CD4-positive, alpha-beta T cell (primary cell): ENCODE measurements at regions not wholly inside any gene's neighbourhood (a gene's known extent, or its start where the extent isn't known, plus 50 kb on each side); places are given as distances from the start of the nearest gene placed in this dataset.
"Not testable (repeated sequence)": the region's sequence is repeated elsewhere in the genome, so short reads cannot be mapped to it uniquely, and the experiment has no call there.

ENCODE experiments used
- ATAC-seq: fragments of 200-7000 bp; cut with Tn5 transposase; one replicate; pipeline ENCODE4 v1.10.0; 2022; ENCODE audit warnings: mild to moderate bottlenecking; ENCODE audit not compliant: poor library complexity
- CTCF ChIA-PET: fragments of 350-600 bp; sonication (Branson Sonifier 250); formaldehyde crosslinking; loops from one replicate; lab custom pipeline; 2021; ENCODE audit warnings: antibody characterized with exemption, inconsistent platforms; lab: Charles Lee
- POLR2A ChIA-PET: fragments of 350-600 bp; sonication (Branson Sonifier 250); formaldehyde crosslinking; loops from one replicate; lab custom pipeline; 2021; ENCODE audit warnings: antibody characterized with exemption, inconsistent platforms; lab: Charles Lee
- DNase-seq, 14 experiments: peaks; one replicate each; pipeline ENCODE4 v3.0.0-alpha.2; 2013 to 2020; ENCODE audit warnings: mixed read lengths in 2 of 14
- H3K27ac ChIP-seq, 2 donors: one replicate each; pipeline versions ENCODE4 v1.5.1 to v1.7.0; 2013; ENCODE audit warnings: low read length in 2 of 2, low read depth in 1 of 2, mild to moderate bottlenecking in 1 of 2
- H3K27me3 ChIP-seq, 2 experiments: 1 replicate in 1 of 2; 2 replicates in 1 of 2; pipeline versions ENCODE4 v1.6.1 to v1.7.0; 2013; ENCODE audit warnings: low read length in 2 of 2, control low read depth in 1 of 2, mild to moderate bottlenecking in 1 of 2, moderate library complexity in 1 of 2; ENCODE audit not compliant: insufficient read depth in 2 of 2, control insufficient read depth in 1 of 2
- H3K36me3 ChIP-seq: one replicate; pipeline ENCODE4 v1.6.1; 2013; ENCODE audit warnings: low read length, control low read depth; ENCODE audit not compliant: insufficient read depth
- H3K4me1 ChIP-seq: one replicate; pipeline ENCODE4 v1.6.1; 2013; ENCODE audit warnings: low read length, control low read depth; ENCODE audit not compliant: insufficient read depth
- H3K4me3 ChIP-seq: one replicate; pipeline ENCODE4 v1.5.1; 2013; ENCODE audit warnings: mild to moderate bottlenecking, low read length, moderate library complexity
- H3K9me3 ChIP-seq, 2 experiments: 1 replicate in 1 of 2; 2 replicates in 1 of 2; pipeline versions ENCODE4 v1.6.1 to v1.7.0; 2013; ENCODE audit warnings: low read length in 2 of 2, mild to moderate bottlenecking in 2 of 2, control low read depth in 1 of 2, moderate library complexity in 1 of 2; ENCODE audit not compliant: control insufficient read depth in 1 of 2, insufficient read depth in 1 of 2
- H3K27ac Mint-ChIP-seq: one replicate; pipeline ENCODE4 v1.8.0; 2020; ENCODE audit warnings: mixed read lengths
- H3K27me3 Mint-ChIP-seq: one replicate; pipeline ENCODE4 v1.8.0; 2021; ENCODE audit warnings: mixed read lengths
- H3K36me3 Mint-ChIP-seq: one replicate; pipeline ENCODE4 v1.8.0; 2021; ENCODE audit warnings: low read depth, mixed read lengths
- H3K4me1 Mint-ChIP-seq: one replicate; pipeline ENCODE4 v1.8.0; 2021; ENCODE audit warnings: low read depth, mixed read lengths
- H3K4me3 Mint-ChIP-seq: one replicate; pipeline ENCODE4 v1.8.0; 2020; ENCODE audit warnings: mild to moderate bottlenecking, mixed read lengths
- H3K9me3 Mint-ChIP-seq: one replicate; pipeline ENCODE4 v1.8.0; 2020; ENCODE audit warnings: mixed read lengths
- CTCF ChIP-seq: fragments of 200-600 bp; IDR thresholded peaks from one replicate; pipeline ENCODE4 v1.8.0; 2022; ENCODE audit warnings: antibody characterized with exemption, mild to moderate bottlenecking
- intact Hi-C, 2 experiments: fragments of 100-400 bp; cut with DNase I in 1 of 2; cut with micrococcal nuclease in 1 of 2; formaldehyde crosslinking; loops; one replicate each; pipeline versions ENCODE4 v1.15.1 to v1.9.0; 2023 to 2025; cut with DNase I, micrococcal nuclease

- H3K27me3 Mint-ChIP-seq = no peaks in the 10 kb centered on the region
- Histone ChIP-seq H3K36me3 (no peaks in the 10 kb centered on the region), H3K27me3 (no peaks in the 10 kb centered on the region), H3K4me1 (no peaks in the 10 kb centered on the region), H3K4me3 (no peak overlapping the region), H3K27ac (no peak overlapping the region), H3K9me3 (peaks cover 0 to 4% of the 10 kb centered on the region in 2 experiments)
- CTCF ChIA-PET = no interaction called here
- no peak overlapping the region for H3K27ac Mint-ChIP-seq
- H3K9me3 Mint-ChIP-seq = no peaks in the 10 kb centered on the region
- intact Hi-C loops = no loop called here
- no peak for TF ChIP-seq CTCF
- ATAC-seq = no peak
- no peaks in the 10 kb centered on the region for H3K36me3 Mint-ChIP-seq
- H3K4me1 Mint-ChIP-seq = no peaks in the 10 kb centered on the region
- POLR2A ChIA-PET = no interaction called here
- DNase-seq = no peak
- H3K4me3 Mint-ChIP-seq = no peak overlapping the region
Measured at GRCh38 chr12:82620917-82621316, 65.8 kb upstream of the TMTC2 start.

GRCh38 chr12:82625523-82625922, 61.2 kb upstream of the TMTC2 start:
- no peaks in the 10 kb centered on the region for H3K27me3 ChIP-seq
- POLR2A ChIA-PET = no interaction called here
- no peak overlapping the region for H3K27ac Mint-ChIP-seq
- H3K4me1 ChIP-seq = no peaks in the 10 kb centered on the region
- CTCF ChIA-PET = no interaction called here
- ATAC-seq (no peak), DNase-seq (no peak)
- TF ChIP-seq CTCF = no peak
- peaks cover 0 to 4% of the 10 kb centered on the region in 2 experiments for H3K9me3 ChIP-seq
- no peaks in the 10 kb centered on the region for H3K36me3 ChIP-seq
- no peaks in the 10 kb centered on the region for H3K9me3 Mint-ChIP-seq
- no peak overlapping the region for H3K4me3 ChIP-seq
- no peaks in the 10 kb centered on the region for H3K4me1 Mint-ChIP-seq
- H3K27ac ChIP-seq = no peak overlapping the region
- no peak overlapping the region for H3K4me3 Mint-ChIP-seq
- H3K36me3 Mint-ChIP-seq = no peaks in the 10 kb centered on the region
- no peaks in the 10 kb centered on the region for H3K27me3 Mint-ChIP-seq
- intact Hi-C loops = no loop called here

GRCh38 chr12:82627799-82628198, 58.9 kb upstream of the TMTC2 start:
- Mint-ChIP-seq H3K27me3 (peaks cover 4% of the 10 kb centered on the region), H3K4me3 (no peak overlapping the region), H3K9me3 (peaks cover 2% of the 10 kb centered on the region), H3K27ac (no peak overlapping the region), H3K36me3 (no peaks in the 10 kb centered on the region), H3K4me1 (no peaks in the 10 kb centered on the region)
- H3K36me3 ChIP-seq = no peaks in the 10 kb centered on the region
- TF ChIP-seq CTCF = no peak
- H3K4me1 ChIP-seq = no peaks in the 10 kb centered on the region
- H3K27me3 ChIP-seq = no peaks in the 10 kb centered on the region
- ChIA-PET CTCF (no interaction called here), POLR2A (no interaction called here)
- no peak for DNase-seq
- ATAC-seq = no peak
- intact Hi-C loops = no loop called here
- no peak overlapping the region for H3K4me3 ChIP-seq
- H3K9me3 ChIP-seq = peaks cover 0 to 4% of the 10 kb centered on the region in 2 experiments
- no peak overlapping the region for H3K27ac ChIP-seq

GRCh38 chr12:82634495-82635258, 52.0 kb upstream of the TMTC2 start:
- H3K4me1 ChIP-seq, POLR2A ChIA-PET, H3K4me3 ChIP-seq, H3K4me1 Mint-ChIP-seq, H3K27ac ChIP-seq, H3K36me3 Mint-ChIP-seq, CTCF ChIA-PET, ATAC-seq, H3K9me3 Mint-ChIP-seq, H3K27me3 Mint-ChIP-seq, H3K27ac Mint-ChIP-seq, H3K36me3 ChIP-seq, intact Hi-C loops, DNase-seq, H3K4me3 Mint-ChIP-seq, H3K9me3 ChIP-seq, H3K27me3 ChIP-seq: not testable (repeated sequence)
